Stomach (tissue), 8 donors: ENCODE measurements at regions not wholly inside any gene's neighbourhood (a gene's known extent, or its start where the extent isn't known, plus 50 kb on each side); places are given as distances from the start of the nearest gene placed in this dataset.
"Not testable (repeated sequence)": the region's sequence is repeated elsewhere in the genome, so short reads cannot be mapped to it uniquely, and the experiment has no call there.

ENCODE experiments used
- DNase-seq, 2 donors: peaks; one replicate each; pipeline versions ENCODE4 v3.0.0 to v3.0.0-alpha.2; 2013 to 2019
- H3K27ac ChIP-seq, 5 donors: fragments of 200-600 bp in 4 of 5; sonication (generic) in 4 of 5; one replicate each; pipeline ENCODE4 v1.5.1; 2013 to 2019; ENCODE audit warnings: mild to moderate bottlenecking in 1 of 5, moderate library complexity in 1 of 5
- H3K27me3 ChIP-seq, 3 donors: fragments of 200-600 bp; sonication (generic); one replicate each; pipeline ENCODE4 v1.5.1; 2017 to 2019; ENCODE audit warnings: mixed run types in 1 of 3
- H3K36me3 ChIP-seq, 4 donors: fragments of 200-600 bp; sonication (generic); 1 replicate in 3 of 4; 2 replicates in 1 of 4; pipeline ENCODE4 v1.5.1; 2016 to 2019
- H3K4me1 ChIP-seq, 4 donors: fragments of 200-600 bp; sonication (generic); one replicate each; pipeline ENCODE4 v1.5.1; 2016 to 2019
- H3K4me3 ChIP-seq, 4 donors: fragments of 200-600 bp; sonication (generic) in 3 of 4; one replicate each; pipeline ENCODE4 v1.5.1; 2016 to 2019; ENCODE audit warnings: mild to moderate bottlenecking in 1 of 4
- H3K9me3 ChIP-seq, 4 donors: fragments of 200-600 bp; sonication (generic); one replicate each; pipeline ENCODE4 v1.5.1; 2016 to 2019
- CTCF ChIP-seq, 7 experiments: fragments of 450-650 bp in 4 of 7; fragments of 200-600 bp in 3 of 7; sonication (generic) in 3 of 7; IDR thresholded peaks; one replicate each; pipeline ENCODE4 v1.5.1; 2016 to 2019; ENCODE audit warnings: antibody characterized with exemption in 7 of 7, control low read depth in 2 of 7, mild to moderate bottlenecking in 1 of 7
- EP300 ChIP-seq: sonication (generic); formaldehyde crosslinking; IDR thresholded peaks from one replicate; pipeline ENCODE4 v1.6.1; 2017; ENCODE audit warnings: antibody characterized with exemption
- POLR2A ChIP-seq, 4 donors: fragments of 450-650 bp; IDR thresholded peaks; one replicate each; pipeline ENCODE4 v1.6.1; 2016; ENCODE audit warnings: antibody characterized with exemption in 4 of 4, control low read depth in 2 of 4, mild to moderate bottlenecking in 1 of 4, moderate library complexity in 1 of 4
- POLR2AphosphoS5 ChIP-seq, 3 donors: sonication (generic); formaldehyde crosslinking; IDR thresholded peaks; one replicate each; pipeline ENCODE4 v1.6.1; 2016; ENCODE audit warnings: antibody characterized with exemption in 3 of 3
- WGBS, 5 donors: extraction: QIAGEN DNeasy Blood & Tissue Kit in 3 of 5; methylation state at CpG; one replicate each; pipeline versions ENCODE4 v1.1.5 to v1.1.7; 2013 to 2018; 5-methylcytosine and 5-hydroxymethylcytosine counted together
- intact Hi-C: fragments of 100-400 bp; cut with DNase I; formaldehyde crosslinking; loops from one replicate; pipeline ENCODE4 v1.15.1; 2023; ENCODE audit warnings: low total_unique reads
- donor health status: healthy with polysubstance abuse.
- donor health status: Bipolar disorder and iron deficiency.
- donor health status: healthy.

DNA sequence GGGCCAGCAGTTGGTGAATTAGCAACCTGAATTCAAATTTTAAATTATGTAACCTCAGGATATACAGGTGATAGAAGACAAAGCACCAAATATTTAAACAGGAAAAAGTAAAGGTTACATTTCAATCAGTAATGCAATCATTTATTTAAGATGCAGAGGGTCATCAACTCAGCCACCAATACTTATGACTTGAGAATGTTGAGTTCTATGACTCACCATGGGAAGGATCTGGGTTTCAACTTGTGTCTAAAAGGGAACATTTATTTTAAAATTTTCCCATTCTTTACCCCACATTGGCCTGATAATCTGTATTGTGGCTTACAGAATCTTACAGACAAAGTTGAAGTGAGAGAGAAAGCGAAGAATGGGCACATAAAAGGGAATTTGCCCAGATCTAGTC lies 418.0 kb downstream of the NDFIP2 start:
- no peak for DNase-seq
- Histone ChIP-seq H3K4me1 (no peaks in the 10 kb centered on the region), H3K27me3 (no peaks in the 10 kb centered on the region), H3K36me3 (no peaks in the 10 kb centered on the region), H3K9me3 (no peaks in the 10 kb centered on the region), H3K27ac (no peak overlapping the region), H3K4me3 (no peak overlapping the region)
- 88 to 95% (median 89%) methylated on average over 1 of the region's 1 CpG for WGBS, 5 donors
- TF ChIP-seq POLR2AphosphoS5 (IDR thresholded peaks at IDR 0.05) (no peak), CTCF (IDR thresholded peaks at IDR 0.05) (no peak), POLR2A (IDR thresholded peaks at IDR 0.05) (no peak), EP300 (no peak)
- intact Hi-C loops, result no loop called here

GRCh38 chr13:79898202-79898826 lies 417.4 kb downstream of the NDFIP2 start:
- DNase-seq, result no peak
- H3K9me3 ChIP-seq, result no peaks in the 10 kb centered on the region
- no peak for TF ChIP-seq EP300
- TF ChIP-seq POLR2A (IDR thresholded peaks at IDR 0.05), result no peak
- no peak for TF ChIP-seq POLR2AphosphoS5 (IDR thresholded peaks at IDR 0.05)
- no peak for TF ChIP-seq CTCF (IDR thresholded peaks at IDR 0.05)
- no peaks in the 10 kb centered on the region for H3K27me3 ChIP-seq
- no peaks in the 10 kb centered on the region for H3K4me1 ChIP-seq
- 67 to 83% (median 71%) methylated on average over 2 of the region's 2 CpGs for WGBS, 5 donors
- intact Hi-C loops, result no loop called here
- H3K27ac ChIP-seq, result peak overlapping the region in 1 of 5 donors; percentile 17
- no peak overlapping the region for H3K4me3 ChIP-seq
- H3K36me3 ChIP-seq, result no peaks in the 10 kb centered on the region

- H3K9me3 ChIP-seq, result no peaks in the 10 kb centered on the region
- 57 to 94% (median 91%) methylated on average over 2 of the region's 2 CpGs for WGBS, 5 donors
- no peaks in the 10 kb centered on the region for H3K4me1 ChIP-seq
- no peaks in the 10 kb centered on the region for H3K36me3 ChIP-seq
- H3K27ac ChIP-seq, result no peak overlapping the region
- no peak for TF ChIP-seq EP300
- TF ChIP-seq POLR2A (IDR thresholded peaks at IDR 0.05), result no peak
- no peak for TF ChIP-seq POLR2AphosphoS5 (IDR thresholded peaks at IDR 0.05)
- TF ChIP-seq CTCF (IDR thresholded peaks at IDR 0.05), result no peak
- H3K27me3 ChIP-seq, result no peaks in the 10 kb centered on the region
- intact Hi-C loops, result no loop called here
- no peak overlapping the region for H3K4me3 ChIP-seq
- no peak for DNase-seq
These were observed 415.9 kb downstream of the NDFIP2 start for GRCh38 chr13:79896851-79897250.

DNA sequence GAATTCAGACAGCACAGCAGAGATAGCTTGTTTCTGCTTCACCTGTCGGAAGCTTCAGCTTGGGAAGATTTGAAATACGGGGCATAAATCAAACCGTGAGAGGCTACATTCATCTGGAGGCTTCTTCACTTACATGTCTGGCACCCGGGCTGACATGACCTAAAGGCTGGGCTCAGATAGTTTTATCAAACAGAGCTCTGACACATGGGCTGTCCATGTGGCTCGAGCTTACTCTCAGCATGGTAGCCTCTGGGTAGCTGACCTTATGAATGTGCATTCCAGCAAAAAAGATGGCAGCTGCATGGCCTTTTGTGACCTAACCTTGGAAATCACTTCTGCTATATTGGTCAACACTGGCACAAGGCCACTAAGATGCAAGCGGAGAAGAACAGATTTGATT lies 414.5 kb downstream of the NDFIP2 start:
- TF ChIP-seq POLR2A (IDR thresholded peaks at IDR 0.05) (no peak), EP300 (no peak), CTCF (IDR thresholded peaks at IDR 0.05) (no peak), POLR2AphosphoS5 (IDR thresholded peaks at IDR 0.05) (no peak)

GRCh38 chr13:79887278-79887677 lies 406.3 kb downstream of the NDFIP2 start:
- H3K4me3 ChIP-seq, intact Hi-C loops, H3K27ac ChIP-seq, H3K36me3 ChIP-seq, DNase-seq, H3K9me3 ChIP-seq, H3K4me1 ChIP-seq, H3K27me3 ChIP-seq: not testable (repeated sequence)
- 82 to 100% (median 85%) methylated on average over 2 to 8 of the region's 8 CpGs for WGBS, 5 donors

More for the DNA sequence above, 414.5 kb downstream of the NDFIP2 start:
- H3K27me3 ChIP-seq, result no peaks in the 10 kb centered on the region
- no peak overlapping the region for H3K4me3 ChIP-seq
- DNase-seq, result no peak
- 78 to 90% (median 84%) methylated on average over 6 of the region's 6 CpGs for WGBS, 5 donors
- no peaks in the 10 kb centered on the region for H3K36me3 ChIP-seq
- H3K9me3 ChIP-seq, result no peaks in the 10 kb centered on the region
- H3K4me1 ChIP-seq, result no peaks in the 10 kb centered on the region
- intact Hi-C loops, result no loop called here
- no peak overlapping the region for H3K27ac ChIP-seq
